HG03469 (cell line): ENCODE measurements at regions not wholly inside any gene's neighbourhood (a gene's known extent, or its start where the extent isn't known, plus 50 kb on each side); places are given as distances from the start of the nearest gene placed in this dataset.
"Not testable (repeated sequence)": the region's sequence is repeated elsewhere in the genome, so short reads cannot be mapped to it uniquely, and the experiment has no call there.

ENCODE experiments used
- ATAC-seq: cut with Tn5 transposase; IDR thresholded peaks from one replicate; pipeline ENCODE4 v1.9.1; 2021; ENCODE audit warnings: mild to moderate bottlenecking, moderate library complexity, moderate number of reproducible peaks; ENCODE audit not compliant: unreplicated experiment

DNA sequence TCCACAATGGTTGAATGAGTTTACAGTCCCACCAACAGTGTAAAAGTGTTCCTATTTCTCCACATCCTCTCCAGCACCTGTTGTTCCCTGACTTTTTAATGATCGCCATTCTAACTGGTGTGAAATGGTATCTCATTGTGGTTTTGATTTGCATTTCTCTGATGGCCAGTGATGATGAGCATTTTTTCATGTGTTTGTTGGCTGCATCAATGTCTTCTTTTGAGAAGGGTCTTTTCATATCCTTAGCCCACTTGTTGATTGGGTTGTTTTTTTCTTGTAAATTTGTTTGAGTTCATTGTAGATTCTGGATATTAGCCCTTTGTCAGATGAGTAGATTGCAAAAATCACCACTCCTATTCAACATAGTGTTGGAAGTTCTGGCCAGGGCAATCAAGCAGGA lies 287.6 kb upstream of the RASGRP1 start:
- not testable (repeated sequence) for ATAC-seq

GRCh38 chr15:38853608-38854007 lies 289.0 kb upstream of the RASGRP1 start:
- no peak for ATAC-seq

DNA sequence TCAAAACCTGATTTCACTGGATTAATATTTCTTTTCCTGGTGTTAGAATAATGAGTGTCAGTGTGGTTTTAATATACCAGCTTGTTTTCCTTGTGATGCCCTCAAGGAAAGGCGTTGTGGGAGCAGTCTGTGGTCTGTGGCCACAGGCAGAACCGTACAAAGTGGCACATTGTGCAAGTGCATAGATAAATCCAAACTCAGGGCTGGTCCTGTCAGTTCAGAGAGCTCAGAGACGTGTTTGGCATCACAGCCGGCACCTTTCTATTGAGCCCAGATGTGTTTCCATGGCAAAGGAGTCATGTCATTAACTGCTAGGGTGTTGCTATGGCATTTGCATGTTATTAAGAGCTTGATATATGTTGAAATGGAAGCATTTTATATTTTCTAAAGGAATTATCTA lies 289.9 kb upstream of the RASGRP1 start:
- no peak for ATAC-seq

DNA sequence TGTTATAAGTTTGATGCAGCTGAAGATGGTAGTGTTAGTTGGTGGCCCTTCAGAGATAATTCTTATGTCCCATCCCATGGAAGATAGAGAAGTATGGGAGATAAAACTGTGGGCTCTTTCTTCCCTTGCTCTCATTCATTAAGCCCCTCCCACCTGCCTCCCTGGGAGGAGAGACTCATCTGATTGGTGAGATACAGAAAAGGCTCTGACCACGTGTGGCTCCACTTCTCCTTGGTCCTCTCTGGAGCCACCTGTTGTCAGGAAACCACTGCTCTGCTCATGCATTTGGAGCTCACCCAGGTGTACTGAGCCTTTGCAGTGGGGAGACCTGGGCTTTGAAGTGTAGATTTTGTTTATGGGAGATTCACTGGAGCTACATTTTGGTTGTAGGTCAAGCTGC lies 293.2 kb upstream of the RASGRP1 start:
- ATAC-seq: no peak

DNA sequence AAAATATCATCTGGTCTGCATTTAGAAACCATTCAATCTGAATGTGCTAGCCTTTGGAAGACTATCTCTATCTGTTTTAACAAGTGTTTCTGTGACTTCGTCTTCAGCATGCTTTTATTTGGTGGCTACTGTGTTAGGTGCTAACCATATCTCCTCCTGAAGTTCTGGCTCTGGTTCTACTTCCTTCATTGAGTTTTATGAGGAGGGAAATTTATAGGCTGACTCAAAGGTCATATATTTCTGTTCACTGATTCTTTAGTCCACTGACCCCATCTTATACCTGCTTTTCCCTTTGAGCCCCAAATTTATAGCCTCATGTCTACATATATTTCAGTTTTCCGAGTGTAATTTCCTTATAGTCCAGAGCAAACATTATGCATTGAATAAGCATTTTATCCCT lies 295.0 kb upstream of the RASGRP1 start:
- ATAC-seq: no peak

- ATAC-seq: no peak
These were observed 295.6 kb upstream of the RASGRP1 start for GRCh38 chr15:38860253-38860652.

- no peak for ATAC-seq
These were observed 296.1 kb upstream of the RASGRP1 start for GRCh38 chr15:38860674-38861073.

DNA sequence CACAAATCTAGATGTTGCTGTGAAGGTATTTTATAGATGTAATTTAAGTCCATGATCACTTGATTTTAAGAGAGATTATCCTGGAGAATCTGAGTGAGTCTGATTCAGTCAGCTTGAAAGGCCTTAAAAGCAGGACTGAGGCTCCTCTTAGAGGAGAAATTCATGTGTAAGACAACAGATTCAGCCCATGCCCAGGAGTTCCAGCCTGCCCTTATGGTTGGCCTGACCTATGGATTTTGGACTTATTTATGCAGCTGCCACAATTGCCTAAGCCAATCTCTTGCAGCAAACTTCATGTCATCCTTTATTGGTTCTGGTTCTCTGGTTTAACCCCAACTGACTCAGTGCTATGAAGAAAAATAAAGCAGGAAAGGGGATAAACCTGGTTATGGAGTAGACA lies 296.5 kb upstream of the RASGRP1 start:
- ATAC-seq: no peak

- no peak for ATAC-seq
These were observed 297.5 kb upstream of the RASGRP1 start for GRCh38 chr15:38862099-38862498.

GRCh38 chr15:38863381-38863780 lies 298.8 kb upstream of the RASGRP1 start:
- ATAC-seq: no peak

DNA sequence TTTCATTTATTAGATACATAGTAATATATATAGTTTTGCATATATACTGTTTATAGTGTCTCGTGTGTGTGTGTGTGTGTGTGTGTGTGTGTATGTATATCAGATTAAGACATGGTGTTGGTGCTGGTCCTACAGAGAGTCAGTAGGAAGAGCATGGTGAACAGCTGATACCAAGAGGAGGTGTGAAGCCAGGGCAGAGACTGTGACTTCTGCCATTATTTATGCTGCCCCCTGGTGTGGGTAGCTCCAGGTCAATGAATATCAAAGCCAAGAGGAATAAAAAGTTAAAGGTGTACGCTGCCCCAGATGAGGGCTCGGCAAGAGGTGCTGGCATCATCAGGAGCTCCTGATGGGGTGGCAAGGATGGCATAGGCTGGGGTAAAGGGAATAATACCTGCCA lies 299.5 kb upstream of the RASGRP1 start:
- ATAC-seq: no peak

GRCh38 chr15:38864827-38865581 lies 300.4 kb upstream of the RASGRP1 start:
- no peak for ATAC-seq

DNA sequence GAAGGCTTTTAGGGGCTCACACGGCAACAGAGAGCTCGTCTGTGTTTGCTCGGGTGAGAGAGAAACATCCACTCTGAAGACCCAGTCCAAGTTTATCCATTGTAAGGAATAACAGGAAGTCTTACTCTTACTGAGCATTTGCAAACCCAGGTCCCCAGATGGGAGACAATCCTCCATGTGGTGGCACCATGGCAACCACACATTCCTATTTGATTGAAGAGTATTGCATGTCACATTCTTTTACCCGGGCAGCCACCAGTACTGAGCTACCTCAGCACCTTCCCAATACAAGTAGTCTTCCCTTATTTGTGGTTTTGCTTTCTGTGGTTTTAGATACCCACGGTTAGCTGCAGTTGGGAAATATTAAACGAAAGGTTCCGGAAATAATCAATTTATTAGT lies 302.9 kb upstream of the RASGRP1 start:
- no peak for ATAC-seq

DNA sequence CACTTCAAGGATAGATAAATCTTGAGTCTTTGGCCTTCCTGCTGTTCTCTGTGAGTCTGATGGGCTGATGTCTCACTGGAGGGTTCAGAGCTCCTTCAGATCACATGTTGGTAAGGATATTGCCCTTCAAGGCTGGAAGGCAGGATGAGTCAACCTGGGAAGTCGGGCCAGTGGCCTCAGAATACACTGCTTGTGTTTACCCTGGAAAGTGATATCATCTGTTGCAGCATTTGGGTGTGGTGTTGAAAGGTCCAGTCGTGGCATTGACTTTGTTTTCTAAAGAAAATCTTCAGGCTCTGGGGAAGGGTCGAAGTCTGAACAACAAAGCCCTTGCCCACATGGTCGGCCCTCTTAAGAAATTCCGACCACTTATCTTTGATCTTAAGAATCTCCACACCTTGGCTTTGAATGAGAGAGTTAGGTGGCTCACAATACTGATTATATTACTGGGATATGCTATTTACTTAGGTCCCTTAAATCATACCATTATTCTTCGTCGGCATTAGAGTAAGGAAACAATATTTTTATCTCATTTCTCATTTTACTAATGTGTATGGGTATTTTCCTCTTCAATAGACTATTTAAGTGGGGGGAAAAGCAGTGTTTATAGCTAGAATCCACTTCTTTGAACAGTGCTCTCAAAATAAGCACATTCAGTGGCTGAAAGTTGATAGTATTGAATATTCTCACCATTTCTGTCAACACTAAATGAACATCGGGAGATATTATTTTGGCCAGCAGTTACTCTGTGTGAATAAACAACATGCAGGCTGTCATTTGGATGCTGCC lies 303.9 kb upstream of the RASGRP1 start:
- ATAC-seq: no peak

- ATAC-seq: no peak
These were observed 307.0 kb upstream of the RASGRP1 start for GRCh38 chr15:38871638-38872037.

- no peak for ATAC-seq
These were observed 308.1 kb upstream of the RASGRP1 start for GRCh38 chr15:38872732-38873131.

DNA sequence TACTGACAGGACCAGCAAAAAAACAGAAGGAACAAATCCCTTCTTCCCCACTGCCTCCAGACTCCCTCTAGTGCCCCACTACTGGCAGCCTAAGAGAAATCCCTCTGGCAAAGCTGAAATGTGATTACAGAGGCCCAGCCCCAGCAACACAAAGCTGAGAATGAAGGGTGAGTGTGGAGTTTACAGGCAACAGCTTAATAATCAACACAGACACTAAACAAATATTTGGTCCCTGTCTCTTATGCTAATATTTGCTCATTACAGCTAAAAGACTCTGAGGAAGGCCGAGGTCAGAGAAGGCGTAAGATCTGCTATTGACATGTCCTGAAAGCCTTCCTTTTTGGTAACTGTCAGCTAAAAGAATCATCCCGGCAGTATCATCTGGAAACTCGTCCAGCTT lies 308.5 kb upstream of the RASGRP1 start:
- no peak for ATAC-seq

- no peak for ATAC-seq
These were observed 309.9 kb upstream of the RASGRP1 start for GRCh38 chr15:38874464-38874863.

- no peak for ATAC-seq
These were observed 311.6 kb upstream of the RASGRP1 start for GRCh38 chr15:38876211-38876610.

DNA sequence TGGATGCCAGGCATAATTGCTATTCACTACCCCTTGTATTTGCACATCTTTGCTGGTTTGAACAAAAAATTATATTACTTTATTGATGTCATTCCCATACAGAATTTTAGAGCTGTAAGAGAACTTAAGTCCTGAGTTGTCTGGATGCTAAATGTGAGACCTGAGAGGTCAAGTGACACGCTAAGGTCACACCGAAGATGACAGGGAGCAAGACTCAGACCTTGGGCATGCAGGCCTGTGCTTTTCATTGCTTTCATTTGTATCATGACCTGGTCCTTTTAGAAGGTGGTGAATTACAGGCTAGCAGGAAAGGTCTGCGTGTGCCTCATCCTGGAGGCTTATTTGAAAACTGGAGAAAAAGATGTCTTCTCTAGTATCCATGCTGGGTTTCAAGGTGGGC lies 312.0 kb upstream of the RASGRP1 start:
- ATAC-seq: no peak

- ATAC-seq: no peak
These were observed 312.9 kb upstream of the RASGRP1 start for GRCh38 chr15:38877471-38877870.

- no peak for ATAC-seq
These were observed 313.4 kb upstream of the RASGRP1 start for GRCh38 chr15:38878026-38878425.
